ENCODE measurements at regions not wholly inside any gene's neighbourhood (a gene's known extent, or its start where the extent isn't known, plus 50 kb on each side); places are given as distances from the start of the nearest gene placed in this dataset.

- no peak overlapping the region for H3K27ac ChIP-seq (ENCODE audit: low read length)
- no peaks in the 10 kb centered on the region for H3K79me2 ChIP-seq (replicated peaks; ENCODE audit: insufficient read depth, low read length)
- no peak overlapping the region for H3K4me3 ChIP-seq (ENCODE audit: low read length)
- H3K9ac ChIP-seq (ENCODE audit: low read length), result no peak overlapping the region
- H2AFZ ChIP-seq (ENCODE audit: low read depth, low read length), result no peak overlapping the region
- no peaks in the 10 kb centered on the region for H3K9me2 ChIP-seq (ENCODE audit: insufficient read depth, low read length)
- H3K27me3 ChIP-seq (ENCODE audit: insufficient read depth, low read depth, low read length), result no peaks in the 10 kb centered on the region
- no peaks in the 10 kb centered on the region for H4K20me1 ChIP-seq (ENCODE audit: insufficient read depth)
- no peaks in the 10 kb centered on the region for H3K36me3 ChIP-seq (ENCODE audit: insufficient read depth, low read length)
- H3K9me3 ChIP-seq (ENCODE audit: low read length), result no peaks in the 10 kb centered on the region
- TF ChIP-seq TAF1 (IDR thresholded peaks at IDR 0.05; ENCODE audit: low read depth), result no peak
- no peak for TF ChIP-seq EP300 (conservative IDR thresholded peaks at IDR 0.05; ENCODE audit: poor library complexity, severe bottlenecking)
- no peak for TF ChIP-seq MXI1 (conservative IDR thresholded peaks at IDR 0.05; ENCODE audit: poor library complexity, severe bottlenecking)
- TF ChIP-seq EZH2 (IDR thresholded peaks at IDR 0.05; ENCODE audit: borderline replicate concordance, insufficient read depth, low read length, poor library complexity, severe bottlenecking), result no peak
- no peak for TF ChIP-seq SMC3 (conservative IDR thresholded peaks at IDR 0.05; ENCODE audit: poor library complexity)
- no peak for TF ChIP-seq POLR2AphosphoS5 (IDR thresholded peaks at IDR 0.05)
- no peak for TF ChIP-seq RAD21 (conservative IDR thresholded peaks at IDR 0.05)
- no peak for TF ChIP-seq CTCF (IDR thresholded peaks at IDR 0.05; ENCODE audit: poor library complexity, severe bottlenecking)
- no peak for TF ChIP-seq REST (IDR thresholded peaks at IDR 0.05; ENCODE audit: borderline replicate concordance)
- H3K4me2 ChIP-seq (ENCODE audit: low read length), result no peak overlapping the region
- no peaks in the 10 kb centered on the region for H3F3A ChIP-seq (ENCODE audit: insufficient read depth, low read length, poor library complexity, severe bottlenecking)
Observed at GRCh38 chr13:71255633-71256032, 611.4 kb downstream of the DACH1 start.

GRCh38 chr13:71254384-71254783, 612.6 kb downstream of the DACH1 start:
- no peak for TF ChIP-seq RAD21 (conservative IDR thresholded peaks at IDR 0.05)
- no peak for TF ChIP-seq REST (IDR thresholded peaks at IDR 0.05; ENCODE audit: borderline replicate concordance)
- TF ChIP-seq EP300 (conservative IDR thresholded peaks at IDR 0.05; ENCODE audit: poor library complexity, severe bottlenecking), result no peak
- TF ChIP-seq EZH2 (IDR thresholded peaks at IDR 0.05; ENCODE audit: borderline replicate concordance, insufficient read depth, low read length, poor library complexity, severe bottlenecking), result no peak
- TF ChIP-seq TAF1 (IDR thresholded peaks at IDR 0.05; ENCODE audit: low read depth), result no peak
- no peak for TF ChIP-seq MXI1 (conservative IDR thresholded peaks at IDR 0.05; ENCODE audit: poor library complexity, severe bottlenecking)
- no peak for TF ChIP-seq POLR2AphosphoS5 (IDR thresholded peaks at IDR 0.05)
- TF ChIP-seq CTCF (IDR thresholded peaks at IDR 0.05; ENCODE audit: poor library complexity, severe bottlenecking), result no peak
- TF ChIP-seq SMC3 (conservative IDR thresholded peaks at IDR 0.05; ENCODE audit: poor library complexity), result no peak
- H3K9me3 ChIP-seq (ENCODE audit: low read length), result no peaks in the 10 kb centered on the region
- H3K9ac ChIP-seq (ENCODE audit: low read length), result no peak overlapping the region
- H3K27ac ChIP-seq (ENCODE audit: low read length), result no peak overlapping the region
- H3K36me3 ChIP-seq (ENCODE audit: insufficient read depth, low read length), result no peaks in the 10 kb centered on the region
- no peaks in the 10 kb centered on the region for H3F3A ChIP-seq (ENCODE audit: insufficient read depth, low read length, poor library complexity, severe bottlenecking)
- no peak overlapping the region for H3K4me3 ChIP-seq (ENCODE audit: low read length)
- H3K79me2 ChIP-seq (replicated peaks; ENCODE audit: insufficient read depth, low read length), result no peaks in the 10 kb centered on the region
- H3K4me2 ChIP-seq (ENCODE audit: low read length), result no peak overlapping the region
- no peaks in the 10 kb centered on the region for H3K27me3 ChIP-seq (ENCODE audit: insufficient read depth, low read depth, low read length)
- no peaks in the 10 kb centered on the region for H3K9me2 ChIP-seq (ENCODE audit: insufficient read depth, low read length)
- no peak overlapping the region for H2AFZ ChIP-seq (ENCODE audit: low read depth, low read length)
- no peaks in the 10 kb centered on the region for H4K20me1 ChIP-seq (ENCODE audit: insufficient read depth)

All from neural cell (in vitro differentiated cells).